ENCODE measurements at regions not wholly inside any gene's neighbourhood (a gene's known extent, or its start where the extent isn't known, plus 50 kb on each side); places are given as distances from the start of the nearest gene placed in this dataset.
A peak's percentile ranks its signal among the peaks of the same experiment; 100 is the strongest.

GRCh38 chr3:98990657-98991056 lies 89.2 kb upstream of the DCBLD2 start:
- H3K27ac ChIP-seq: no peak overlapping the region
- ChIA-PET POLR2A (ENCODE audit: low non-redundant PET) (no interaction called here), CTCF (interaction anchor here (1.4 kb wide), 1 partner anchor 388 kb away, joined by 4 read pairs; no protein-coding TSS in a partner anchor)
- no peak for DNase-seq (ENCODE audit: low spot score)
- TF ChIP-seq CTCF (conservative IDR thresholded peaks at IDR 0.05; ENCODE audit: low read depth): no peak

- CTCF ChIA-PET: interaction anchor here (0.6 to 1.8 kb wide), 4 partner anchors 92 to 1722 kb away, joined by 3 to 9 read pairs (median 4); no protein-coding TSS in a partner anchor
- POLR2A ChIA-PET (ENCODE audit: low non-redundant PET): no interaction called here
- H3K27ac ChIP-seq: no peak overlapping the region
- DNase-seq (ENCODE audit: low spot score): peak; percentile 82
- TF ChIP-seq CTCF (conservative IDR thresholded peaks at IDR 0.05; ENCODE audit: low read depth): no peak
Observed at GRCh38 chr3:98986073-98986472, 84.6 kb upstream of the DCBLD2 start.

- no peak for DNase-seq (ENCODE audit: low spot score)
- ChIA-PET CTCF (interaction anchor here (0.6 to 1.8 kb wide), 7 partner anchors 13 to 1723 kb away, joined by 3 to 9 read pairs (median 4); no protein-coding TSS in a partner anchor), POLR2A (ENCODE audit: low non-redundant PET) (no interaction called here)
- H3K27ac ChIP-seq: no peak overlapping the region
- TF ChIP-seq CTCF (conservative IDR thresholded peaks at IDR 0.05; ENCODE audit: low read depth): no peak; the same call in 1 of the 2 replicates
Observed at GRCh38 chr3:98985431-98985830, 83.9 kb upstream of the DCBLD2 start.

- no peak for TF ChIP-seq CTCF (conservative IDR thresholded peaks at IDR 0.05; ENCODE audit: low read depth)
- ChIA-PET POLR2A (ENCODE audit: low non-redundant PET) (no interaction called here), CTCF (interaction anchor here (1.0 kb wide), 1 partner anchor 166 kb away, joined by 3 read pairs; no protein-coding TSS in a partner anchor)
- DNase-seq (ENCODE audit: low spot score): no peak
- H3K27ac ChIP-seq: no peak overlapping the region
Observed at GRCh38 chr3:98984024-98984423, 82.5 kb upstream of the DCBLD2 start.

- DNase-seq (ENCODE audit: low spot score): no peak
Observed at GRCh38 chr3:98982351-98982750, 80.9 kb upstream of the DCBLD2 start.

GRCh38 chr3:98980915-98981596 lies 79.6 kb upstream of the DCBLD2 start:
- TF ChIP-seq CTCF (conservative IDR thresholded peaks at IDR 0.05; ENCODE audit: low read depth): no peak
- DNase-seq (ENCODE audit: low spot score): no peak
- POLR2A ChIA-PET (ENCODE audit: low non-redundant PET): no interaction called here
- CTCF ChIA-PET: no interaction called here
- H3K27ac ChIP-seq: no peak overlapping the region

More at GRCh38 chr3:98982351-98982750, 80.9 kb upstream of the DCBLD2 start:
- ChIA-PET POLR2A (ENCODE audit: low non-redundant PET) (no interaction called here), CTCF (no interaction called here)
- no peak overlapping the region for H3K27ac ChIP-seq
- no peak for TF ChIP-seq CTCF (conservative IDR thresholded peaks at IDR 0.05; ENCODE audit: low read depth)

Measured in RWPE1 (cell line).